HCT116 (cell line): ENCODE measurements at regions not wholly inside any gene's neighbourhood (a gene's known extent, or its start where the extent isn't known, plus 50 kb on each side); places are given as distances from the start of the nearest gene placed in this dataset.

Experiments
- ATAC-seq: fragments of 200-7000 bp; cut with Tn5 transposase; 2 replicates; pipeline ENCODE4 v1.9.1; 2020; ENCODE audit warnings: mild to moderate bottlenecking, moderate library complexity
- BruUV-seq: library from RNA; stranded (reverse); fragments of 400-500 nt; replicated peaks from 2 replicates; lab custom pipeline; 2021; lab: Mats Ljungman, UMichigan
- CTCF ChIA-PET: fragments of 300-600 bp; sonication (Branson Sonifier 250); formaldehyde crosslinking; loops from one replicate; lab custom pipeline; 2021; ENCODE audit warnings: antibody characterized with exemption; lab: Charles Lee
- POLR2A ChIA-PET: fragments of 300-600, 350-600 bp; sonication (Branson Sonifier 250); formaldehyde crosslinking; loops from one replicate; lab custom pipeline; 2021; ENCODE audit warnings: antibody characterized with exemption; lab: Charles Lee
- RAD21 ChIA-PET, 2 experiments: fragments of 300-600 bp; sonication (Branson Sonifier 250); formaldehyde crosslinking; loops; one replicate each; lab custom pipeline; 2023; ENCODE audit warnings: low total read pairs in 2 of 2; ENCODE audit not compliant: uncharacterized antibody in 2 of 2, unreplicated experiment in 2 of 2, low non-redundant PET in 1 of 2; lab: Charles Lee
- DNase-seq: peaks from one replicate; pipeline ENCODE4 v3.0.0-alpha.2; 2010; ENCODE audit warnings: low read depth, low spot score
- H2AFZ ChIP-seq: fragments of 200-600 bp; shearing (Covaris generic), sonication (generic); 2 replicates; pipeline ENCODE4 v1.6.1; 2017; ENCODE audit warnings: low read depth, mixed run types, mixed read lengths, antibody characterized with exemption, low read length; ENCODE audit not compliant: poor library complexity, severe bottlenecking
- H3K27ac ChIP-seq: 2 replicates; pipeline ENCODE4 v1.5.1; 2012; ENCODE audit warnings: low read depth, low read length
- H3K27me3 ChIP-seq: fragments of 200-600 bp; sonication (generic); 2 replicates; pipeline ENCODE4 v1.6.1; 2016; ENCODE audit warnings: mixed run types, low read length, mixed read lengths; ENCODE audit not compliant: insufficient read depth
- H3K36me3 ChIP-seq, 2 experiments: fragments of 200-500 bp in 1 of 2; fragments of 200-600 bp in 1 of 2; sonication (Bioruptor generic) in 1 of 2; sonication (generic) in 1 of 2; 2 replicates each; pipeline versions ENCODE4 v1.5.1 to v1.6.1; 2014 to 2016; ENCODE audit warnings: low read length in 2 of 2, inconsistent platforms in 1 of 2, mixed read lengths in 1 of 2, mixed run types in 1 of 2; ENCODE audit not compliant: insufficient read depth in 2 of 2, control insufficient read depth in 1 of 2
- H3K4me1 ChIP-seq, 2 experiments: fragments of 200-600 bp in 1 of 2; sonication (generic) in 1 of 2; 2 replicates each; pipeline versions ENCODE4 v1.5.1 to v1.6.1; 2012 to 2017; ENCODE audit warnings: low read length in 2 of 2, inconsistent platforms in 1 of 2, mild to moderate bottlenecking in 1 of 2, mixed read lengths in 1 of 2, mixed run types in 1 of 2, moderate library complexity in 1 of 2; ENCODE audit not compliant: insufficient read depth in 2 of 2, control insufficient read depth in 1 of 2
- H3K4me2 ChIP-seq: fragments of 200-600 bp; sonication (generic); 2 replicates; pipeline ENCODE4 v1.6.1; 2017; ENCODE audit warnings: mixed run types, low read length, mixed read lengths
- H3K4me3 ChIP-seq, 2 experiments: fragments of 200-600 bp in 1 of 2; sonication (generic) in 1 of 2; replicated peaks in 1 of 2; 2 replicates each; pipeline ENCODE4 v1.5.1; 2011 to 2016; ENCODE audit warnings: low read length in 2 of 2, control low read depth in 1 of 2, low read depth in 1 of 2, mild to moderate bottlenecking in 1 of 2, mixed read lengths in 1 of 2, mixed run types in 1 of 2
- H3K79me2 ChIP-seq: fragments of 200-600 bp; sonication (generic); 2 replicates; pipeline ENCODE4 v1.6.1; 2017; ENCODE audit warnings: mild to moderate bottlenecking, mixed run types, low read length, moderate library complexity, mixed read lengths; ENCODE audit not compliant: insufficient read depth
- H3K9ac ChIP-seq: fragments of 200-600 bp; sonication (generic); 2 replicates; pipeline ENCODE4 v1.6.1; 2016; ENCODE audit warnings: low read length, mixed read lengths
- H3K9me2 ChIP-seq: fragments of 200-600 bp; sonication (generic), shearing (Covaris generic); 2 replicates; pipeline ENCODE4 v1.6.1; 2017; ENCODE audit warnings: mixed run types, mild to moderate bottlenecking, moderate library complexity; ENCODE audit not compliant: insufficient read depth
- H3K9me3 ChIP-seq, 2 experiments: fragments of 200-500 bp in 1 of 2; fragments of 200-600 bp in 1 of 2; sonication (Bioruptor generic) in 1 of 2; sonication (generic) in 1 of 2; 2 replicates each; pipeline ENCODE4 v1.6.1; 2014 to 2017; ENCODE audit warnings: low read length in 2 of 2, mixed read lengths in 2 of 2, inconsistent platforms in 1 of 2, low read depth in 1 of 2, mild to moderate bottlenecking in 1 of 2, mixed run types in 1 of 2, moderate library complexity in 1 of 2; ENCODE audit not compliant: control insufficient read depth in 1 of 2, insufficient read depth in 1 of 2
- H4K20me1 ChIP-seq: fragments of 200-600 bp; sonication (generic), shearing (Covaris generic); 2 replicates; pipeline ENCODE4 v1.6.1; 2017; ENCODE audit warnings: mixed run types, mild to moderate bottlenecking, moderate library complexity; ENCODE audit not compliant: insufficient read depth
- CBX3 ChIP-seq: IDR thresholded peaks from 2 replicates; pipeline ENCODE4 v1.6.1; 2012; ENCODE audit warnings: low read depth
- ELF1 ChIP-seq: IDR thresholded peaks from 2 replicates; pipeline ENCODE4 v1.6.1; 2012; ENCODE audit warnings: low read depth, borderline replicate concordance
- EZH2phosphoT487 ChIP-seq: fragments of 200-600 bp; IDR thresholded peaks from 2 replicates; pipeline ENCODE4 v1.6.1; 2018; ENCODE audit warnings: antibody characterized with exemption, borderline replicate concordance
- FOSL1 ChIP-seq: IDR thresholded peaks from 2 replicates; pipeline ENCODE4 v1.6.1; 2012; ENCODE audit warnings: low read depth
- POLR2A ChIP-seq: IDR thresholded peaks from 2 replicates; pipeline ENCODE4 v1.7.0; 2011; ENCODE audit warnings: borderline replicate concordance; ENCODE audit not compliant: insufficient read depth, insufficient read length; ENCODE audit errors: extremely low read depth
- RAD21 ChIP-seq: IDR thresholded peaks from 2 replicates; pipeline ENCODE4 v1.6.1; 2012; ENCODE audit warnings: low read depth, mild to moderate bottlenecking
- SIN3A ChIP-seq: IDR thresholded peaks from 2 replicates; pipeline ENCODE4 v1.6.1; 2012; ENCODE audit warnings: low read depth
- SP1 ChIP-seq: IDR thresholded peaks from 2 replicates; pipeline ENCODE4 v1.6.1; 2012; ENCODE audit warnings: low read depth
- YY1 ChIP-seq: IDR thresholded peaks from 2 replicates; pipeline ENCODE4 v1.6.1; 2011; ENCODE audit warnings: low read length, low read depth, moderate library complexity, mild to moderate bottlenecking; ENCODE audit not compliant: insufficient replicate concordance; ENCODE audit errors: extremely low read depth
- ZNF274 ChIP-seq: fragments of 200-500 bp; sonication (Bioruptor generic); IDR thresholded peaks from 2 replicates; pipeline ENCODE4 v1.6.1; 2014; ENCODE audit warnings: mild to moderate bottlenecking, low read depth, low read length, inconsistent platforms
- intact Hi-C: fragments of 100-400 bp; cut with micrococcal nuclease; formaldehyde crosslinking; loops from 2 replicates; pipeline ENCODE4 v1.10.0; 2022
- TF ChIP-seq, protein P1 (sequence below), 3 experiments: fragments of 200-600 bp in 1 of 3; sonication (generic) in 1 of 3; IDR thresholded peaks in 2 of 3; conservative IDR thresholded peaks in 1 of 3; 2 replicates each; pipeline ENCODE4 v1.5.1; 2012 to 2017; ENCODE audit warnings: low read depth in 2 of 3, low read length in 2 of 3, antibody characterized with exemption in 1 of 3, borderline replicate concordance in 1 of 3, control low read depth in 1 of 3, mild to moderate bottlenecking in 1 of 3, mixed read lengths in 1 of 3, mixed run types in 1 of 3, moderate library complexity in 1 of 3; ENCODE audit not compliant: insufficient read depth in 1 of 3
- TF ChIP-seq, protein P2 (sequence below): IDR thresholded peaks from 2 replicates; pipeline ENCODE4 v1.6.1; 2012
- TF ChIP-seq, protein P3 (sequence below): IDR thresholded peaks from 2 replicates; pipeline ENCODE4 v1.6.1; 2011; ENCODE audit warnings: mild to moderate bottlenecking, low read length, moderate library complexity; ENCODE audit not compliant: insufficient replicate concordance; ENCODE audit errors: extremely low read depth
- TF ChIP-seq, protein P4 (sequence below): IDR thresholded peaks from 2 replicates; pipeline ENCODE4 v1.6.1; 2012; ENCODE audit warnings: low read depth
- TF ChIP-seq, protein P5 (sequence below): IDR thresholded peaks from 2 replicates; pipeline ENCODE4 v1.6.1; 2012

DNA sequence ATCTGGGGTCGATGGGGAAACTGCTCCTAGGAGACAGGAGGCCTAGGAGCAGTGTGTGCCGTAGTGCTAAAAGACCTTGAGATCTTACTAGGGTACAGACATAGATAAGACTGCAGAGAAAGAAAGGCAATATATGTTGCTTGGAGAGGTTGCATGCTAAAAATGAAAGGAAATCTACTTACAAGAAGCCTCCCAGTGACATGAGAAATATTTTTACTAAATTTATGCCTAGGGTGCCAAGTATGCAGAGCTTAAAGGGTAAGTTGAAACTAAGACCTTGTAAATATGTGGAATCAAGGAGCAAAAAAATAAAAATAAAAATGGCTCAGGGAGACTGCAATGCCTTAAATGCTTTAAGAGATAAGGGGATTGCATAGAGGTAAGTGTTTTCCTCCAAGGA lies 74.8 kb downstream of the PDE6H start:
- TF ChIP-seq, protein P1, sequence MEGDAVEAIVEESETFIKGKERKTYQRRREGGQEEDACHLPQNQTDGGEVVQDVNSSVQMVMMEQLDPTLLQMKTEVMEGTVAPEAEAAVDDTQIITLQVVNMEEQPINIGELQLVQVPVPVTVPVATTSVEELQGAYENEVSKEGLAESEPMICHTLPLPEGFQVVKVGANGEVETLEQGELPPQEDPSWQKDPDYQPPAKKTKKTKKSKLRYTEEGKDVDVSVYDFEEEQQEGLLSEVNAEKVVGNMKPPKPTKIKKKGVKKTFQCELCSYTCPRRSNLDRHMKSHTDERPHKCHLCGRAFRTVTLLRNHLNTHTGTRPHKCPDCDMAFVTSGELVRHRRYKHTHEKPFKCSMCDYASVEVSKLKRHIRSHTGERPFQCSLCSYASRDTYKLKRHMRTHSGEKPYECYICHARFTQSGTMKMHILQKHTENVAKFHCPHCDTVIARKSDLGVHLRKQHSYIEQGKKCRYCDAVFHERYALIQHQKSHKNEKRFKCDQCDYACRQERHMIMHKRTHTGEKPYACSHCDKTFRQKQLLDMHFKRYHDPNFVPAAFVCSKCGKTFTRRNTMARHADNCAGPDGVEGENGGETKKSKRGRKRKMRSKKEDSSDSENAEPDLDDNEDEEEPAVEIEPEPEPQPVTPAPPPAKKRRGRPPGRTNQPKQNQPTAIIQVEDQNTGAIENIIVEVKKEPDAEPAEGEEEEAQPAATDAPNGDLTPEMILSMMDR (IDR thresholded peaks at IDR 0.05 in 2 of 3, conservative IDR thresholded peaks at IDR 0.05 in 1 of 3; ENCODE audit: borderline replicate concordance in 1 of 3, insufficient read depth in 1 of 3, low read depth in 2 of 3, low read length in 2 of 3), result no peak
- TF ChIP-seq ZNF274 (no peak), FOSL1 (no peak), EZH2phosphoT487 (no peak), POLR2A (no peak), SIN3A (no peak), SP1 (no peak), RAD21 (no peak), CBX3 (no peak), ELF1 (no peak), YY1 (no peak)
- TF ChIP-seq, protein P2, sequence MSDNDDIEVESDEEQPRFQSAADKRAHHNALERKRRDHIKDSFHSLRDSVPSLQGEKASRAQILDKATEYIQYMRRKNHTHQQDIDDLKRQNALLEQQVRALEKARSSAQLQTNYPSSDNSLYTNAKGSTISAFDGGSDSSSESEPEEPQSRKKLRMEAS, result no peak
- TF ChIP-seq, protein P3, sequence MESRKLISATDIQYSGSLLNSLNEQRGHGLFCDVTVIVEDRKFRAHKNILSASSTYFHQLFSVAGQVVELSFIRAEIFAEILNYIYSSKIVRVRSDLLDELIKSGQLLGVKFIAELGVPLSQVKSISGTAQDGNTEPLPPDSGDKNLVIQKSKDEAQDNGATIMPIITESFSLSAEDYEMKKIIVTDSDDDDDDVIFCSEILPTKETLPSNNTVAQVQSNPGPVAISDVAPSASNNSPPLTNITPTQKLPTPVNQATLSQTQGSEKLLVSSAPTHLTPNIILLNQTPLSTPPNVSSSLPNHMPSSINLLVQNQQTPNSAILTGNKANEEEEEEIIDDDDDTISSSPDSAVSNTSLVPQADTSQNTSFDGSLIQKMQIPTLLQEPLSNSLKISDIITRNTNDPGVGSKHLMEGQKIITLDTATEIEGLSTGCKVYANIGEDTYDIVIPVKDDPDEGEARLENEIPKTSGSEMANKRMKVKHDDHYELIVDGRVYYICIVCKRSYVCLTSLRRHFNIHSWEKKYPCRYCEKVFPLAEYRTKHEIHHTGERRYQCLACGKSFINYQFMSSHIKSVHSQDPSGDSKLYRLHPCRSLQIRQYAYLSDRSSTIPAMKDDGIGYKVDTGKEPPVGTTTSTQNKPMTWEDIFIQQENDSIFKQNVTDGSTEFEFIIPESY, result no peak
- TF ChIP-seq, protein P4, sequence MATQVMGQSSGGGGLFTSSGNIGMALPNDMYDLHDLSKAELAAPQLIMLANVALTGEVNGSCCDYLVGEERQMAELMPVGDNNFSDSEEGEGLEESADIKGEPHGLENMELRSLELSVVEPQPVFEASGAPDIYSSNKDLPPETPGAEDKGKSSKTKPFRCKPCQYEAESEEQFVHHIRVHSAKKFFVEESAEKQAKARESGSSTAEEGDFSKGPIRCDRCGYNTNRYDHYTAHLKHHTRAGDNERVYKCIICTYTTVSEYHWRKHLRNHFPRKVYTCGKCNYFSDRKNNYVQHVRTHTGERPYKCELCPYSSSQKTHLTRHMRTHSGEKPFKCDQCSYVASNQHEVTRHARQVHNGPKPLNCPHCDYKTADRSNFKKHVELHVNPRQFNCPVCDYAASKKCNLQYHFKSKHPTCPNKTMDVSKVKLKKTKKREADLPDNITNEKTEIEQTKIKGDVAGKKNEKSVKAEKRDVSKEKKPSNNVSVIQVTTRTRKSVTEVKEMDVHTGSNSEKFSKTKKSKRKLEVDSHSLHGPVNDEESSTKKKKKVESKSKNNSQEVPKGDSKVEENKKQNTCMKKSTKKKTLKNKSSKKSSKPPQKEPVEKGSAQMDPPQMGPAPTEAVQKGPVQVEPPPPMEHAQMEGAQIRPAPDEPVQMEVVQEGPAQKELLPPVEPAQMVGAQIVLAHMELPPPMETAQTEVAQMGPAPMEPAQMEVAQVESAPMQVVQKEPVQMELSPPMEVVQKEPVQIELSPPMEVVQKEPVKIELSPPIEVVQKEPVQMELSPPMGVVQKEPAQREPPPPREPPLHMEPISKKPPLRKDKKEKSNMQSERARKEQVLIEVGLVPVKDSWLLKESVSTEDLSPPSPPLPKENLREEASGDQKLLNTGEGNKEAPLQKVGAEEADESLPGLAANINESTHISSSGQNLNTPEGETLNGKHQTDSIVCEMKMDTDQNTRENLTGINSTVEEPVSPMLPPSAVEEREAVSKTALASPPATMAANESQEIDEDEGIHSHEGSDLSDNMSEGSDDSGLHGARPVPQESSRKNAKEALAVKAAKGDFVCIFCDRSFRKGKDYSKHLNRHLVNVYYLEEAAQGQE, result no peak
- TF ChIP-seq, protein P5, sequence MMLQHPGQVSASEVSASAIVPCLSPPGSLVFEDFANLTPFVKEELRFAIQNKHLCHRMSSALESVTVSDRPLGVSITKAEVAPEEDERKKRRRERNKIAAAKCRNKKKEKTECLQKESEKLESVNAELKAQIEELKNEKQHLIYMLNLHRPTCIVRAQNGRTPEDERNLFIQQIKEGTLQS, result no peak
- Histone ChIP-seq H3K27ac (no peak overlapping the region), H3K27me3 (peaks cover 80% of the 10 kb centered on the region), H3K4me3 (no peak overlapping the region), H3K36me3 (no peaks in the 10 kb centered on the region), H3K79me2 (no peaks in the 10 kb centered on the region), H2AFZ (no peak overlapping the region), H3K9me2 (no peaks in the 10 kb centered on the region), H3K9me3 (no peaks in the 10 kb centered on the region), H4K20me1 (no peaks in the 10 kb centered on the region), H3K9ac (no peak overlapping the region), H3K4me1 (no peaks in the 10 kb centered on the region), H3K4me2 (no peak overlapping the region)
- intact Hi-C loops, result no loop called here
- ATAC-seq (no peak), DNase-seq (no peak)
- ChIA-PET CTCF (no interaction called here), RAD21 (no interaction called here), POLR2A (no interaction called here)
- BruUV-seq, result no TSS peak
